K562 (cell line): ENCODE measurements at regions not wholly inside any gene's neighbourhood (a gene's known extent, or its start where the extent isn't known, plus 50 kb on each side); places are given as distances from the start of the nearest gene placed in this dataset.

Source experiments
- ARID1B ChIP-seq: fragments of 450-650 bp; IDR thresholded peaks from 2 replicates; pipeline ENCODE4 v1.6.1; 2016; ENCODE audit warnings: antibody characterized with exemption, mild to moderate bottlenecking, inconsistent platforms
- DMBX1 ChIP-seq: fragments of 250-450 bp; sonication (Bioruptor Pico); IDR thresholded peaks from 2 replicates; pipeline ENCODE4 v1.8.0; 2022; ENCODE audit warnings: inconsistent platforms, mild to moderate bottlenecking, moderate library complexity, borderline replicate concordance
- GTF2B ChIP-seq: IDR thresholded peaks from 2 replicates; pipeline ENCODE4 v1.6.1; 2011; ENCODE audit not compliant: insufficient read length; ENCODE audit errors: extremely low read depth
- SIRT6 ChIP-seq: IDR thresholded peaks from one replicate; pipeline ENCODE4 v1.6.1; 2012; ENCODE audit warnings: low read depth, mild to moderate bottlenecking, control low read depth, inconsistent platforms, low read length, moderate library complexity
- TGIF2 ChIP-seq: sonication (generic); formaldehyde crosslinking; IDR thresholded peaks from 2 replicates; pipeline ENCODE4 v1.8.1; 2022; ENCODE audit warnings: mild to moderate bottlenecking, missing genetic modification reagents, moderate library complexity
- ZBTB40 ChIP-seq, 2 experiments: fragments of 450-650 bp in 1 of 2; sonication (generic) in 1 of 2; formaldehyde crosslinking in 1 of 2; IDR thresholded peaks; 2 replicates each; pipeline versions ENCODE4 v1.7.1 to v1.9.0; 2016 to 2022; ENCODE audit warnings: inconsistent platforms in 1 of 2, mild to moderate bottlenecking in 1 of 2, missing genetic modification reagents in 1 of 2
- TF ChIP-seq, protein P1 (sequence below): fragments of 450-650 bp; formaldehyde crosslinking; IDR thresholded peaks from 2 replicates; pipeline ENCODE4 v1.4.0; 2022; ENCODE audit warnings: missing genetic modification characterization
- TF ChIP-seq, protein P2 (sequence below): sonication (generic); formaldehyde crosslinking; IDR thresholded peaks from 2 replicates; pipeline ENCODE4 v1.8.0; 2022; ENCODE audit warnings: missing genetic modification reagents, mild to moderate bottlenecking, borderline replicate concordance

- no peak for TF ChIP-seq GTF2B
- TF ChIP-seq ARID1B: no peak
- TF ChIP-seq, protein P1, sequence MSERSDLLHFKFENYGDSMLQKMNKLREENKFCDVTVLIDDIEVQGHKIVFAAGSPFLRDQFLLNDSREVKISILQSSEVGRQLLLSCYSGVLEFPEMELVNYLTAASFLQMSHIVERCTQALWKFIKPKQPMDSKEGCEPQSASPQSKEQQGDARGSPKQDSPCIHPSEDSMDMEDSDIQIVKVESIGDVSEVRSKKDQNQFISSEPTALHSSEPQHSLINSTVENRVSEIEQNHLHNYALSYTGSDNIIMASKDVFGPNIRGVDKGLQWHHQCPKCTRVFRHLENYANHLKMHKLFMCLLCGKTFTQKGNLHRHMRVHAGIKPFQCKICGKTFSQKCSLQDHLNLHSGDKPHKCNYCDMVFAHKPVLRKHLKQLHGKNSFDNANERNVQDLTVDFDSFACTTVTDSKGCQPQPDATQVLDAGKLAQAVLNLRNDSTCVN (CRISPR knock-in tag): no peak
- no peak for TF ChIP-seq SIRT6
- TF ChIP-seq, protein P2, sequence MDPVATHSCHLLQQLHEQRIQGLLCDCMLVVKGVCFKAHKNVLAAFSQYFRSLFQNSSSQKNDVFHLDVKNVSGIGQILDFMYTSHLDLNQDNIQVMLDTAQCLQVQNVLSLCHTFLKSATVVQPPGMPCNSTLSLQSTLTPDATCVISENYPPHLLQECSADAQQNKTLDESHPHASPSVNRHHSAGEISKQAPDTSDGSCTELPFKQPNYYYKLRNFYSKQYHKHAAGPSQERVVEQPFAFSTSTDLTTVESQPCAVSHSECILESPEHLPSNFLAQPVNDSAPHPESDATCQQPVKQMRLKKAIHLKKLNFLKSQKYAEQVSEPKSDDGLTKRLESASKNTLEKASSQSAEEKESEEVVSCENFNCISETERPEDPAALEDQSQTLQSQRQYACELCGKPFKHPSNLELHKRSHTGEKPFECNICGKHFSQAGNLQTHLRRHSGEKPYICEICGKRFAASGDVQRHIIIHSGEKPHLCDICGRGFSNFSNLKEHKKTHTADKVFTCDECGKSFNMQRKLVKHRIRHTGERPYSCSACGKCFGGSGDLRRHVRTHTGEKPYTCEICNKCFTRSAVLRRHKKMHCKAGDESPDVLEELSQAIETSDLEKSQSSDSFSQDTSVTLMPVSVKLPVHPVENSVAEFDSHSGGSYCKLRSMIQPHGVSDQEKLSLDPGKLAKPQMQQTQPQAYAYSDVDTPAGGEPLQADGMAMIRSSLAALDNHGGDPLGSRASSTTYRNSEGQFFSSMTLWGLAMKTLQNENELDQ (CRISPR knock-in tag): no peak
- TF ChIP-seq TGIF2 (CRISPR knock-in tag): no peak
- TF ChIP-seq DMBX1: no peak
- TF ChIP-seq ZBTB40 (IDR thresholded peaks at IDR 0.05): no peak
- no peak for TF ChIP-seq ZBTB40 (CRISPR knock-in tag; IDR thresholded peaks at IDR 0.05)
These were observed 113.3 kb upstream of the LIPC start (continued) for GRCh38 chr15:58318517-58318916.
